Uterus (tissue), 2 donors: ENCODE measurements at regions not wholly inside any gene's neighbourhood (a gene's known extent, or its start where the extent isn't known, plus 50 kb on each side); places are given as distances from the start of the nearest gene placed in this dataset.

Source experiments
- POLR2A ChIP-seq, 2 donors: fragments of 450-650 bp; IDR thresholded peaks; one replicate each; pipeline ENCODE4 v1.6.1; 2016; ENCODE audit warnings: antibody characterized with exemption in 2 of 2, mild to moderate bottlenecking in 1 of 2, moderate library complexity in 1 of 2
- TF ChIP-seq, protein P1 (sequence below), 4 experiments: fragments of 200-600 bp in 2 of 4; fragments of 450-650 bp in 2 of 4; sonication (generic) in 2 of 4; IDR thresholded peaks; one replicate each; pipeline ENCODE4 v1.5.1; 2016 to 2019; ENCODE audit warnings: antibody characterized with exemption in 4 of 4, mild to moderate bottlenecking in 2 of 4, moderate library complexity in 1 of 4

DNA sequence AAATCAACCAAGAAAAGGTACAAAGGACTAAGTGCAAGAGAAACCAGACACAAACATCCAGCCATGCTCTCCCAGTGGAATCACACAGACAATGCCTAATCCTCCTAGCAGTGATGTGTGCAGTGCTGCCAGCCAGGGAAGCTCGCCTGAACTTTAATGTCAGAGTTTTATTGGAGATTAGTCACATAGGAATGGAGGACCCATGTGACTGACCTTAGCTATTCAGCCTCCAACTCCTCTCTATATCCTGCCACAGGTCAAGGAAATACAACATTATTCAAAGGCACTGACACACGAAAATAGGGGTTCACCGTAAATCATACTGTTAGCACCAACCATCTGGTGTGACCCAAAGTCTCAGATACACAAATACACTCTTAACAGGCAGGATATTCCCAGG, 684.6 kb downstream of the DOK5 start:
- no peak for TF ChIP-seq POLR2A (IDR thresholded peaks at IDR 0.05)
- TF ChIP-seq, protein P1, sequence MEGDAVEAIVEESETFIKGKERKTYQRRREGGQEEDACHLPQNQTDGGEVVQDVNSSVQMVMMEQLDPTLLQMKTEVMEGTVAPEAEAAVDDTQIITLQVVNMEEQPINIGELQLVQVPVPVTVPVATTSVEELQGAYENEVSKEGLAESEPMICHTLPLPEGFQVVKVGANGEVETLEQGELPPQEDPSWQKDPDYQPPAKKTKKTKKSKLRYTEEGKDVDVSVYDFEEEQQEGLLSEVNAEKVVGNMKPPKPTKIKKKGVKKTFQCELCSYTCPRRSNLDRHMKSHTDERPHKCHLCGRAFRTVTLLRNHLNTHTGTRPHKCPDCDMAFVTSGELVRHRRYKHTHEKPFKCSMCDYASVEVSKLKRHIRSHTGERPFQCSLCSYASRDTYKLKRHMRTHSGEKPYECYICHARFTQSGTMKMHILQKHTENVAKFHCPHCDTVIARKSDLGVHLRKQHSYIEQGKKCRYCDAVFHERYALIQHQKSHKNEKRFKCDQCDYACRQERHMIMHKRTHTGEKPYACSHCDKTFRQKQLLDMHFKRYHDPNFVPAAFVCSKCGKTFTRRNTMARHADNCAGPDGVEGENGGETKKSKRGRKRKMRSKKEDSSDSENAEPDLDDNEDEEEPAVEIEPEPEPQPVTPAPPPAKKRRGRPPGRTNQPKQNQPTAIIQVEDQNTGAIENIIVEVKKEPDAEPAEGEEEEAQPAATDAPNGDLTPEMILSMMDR (IDR thresholded peaks at IDR 0.05) = no peak
